ENCODE measurements at regions not wholly inside any gene's neighbourhood (a gene's known extent, or its start where the extent isn't known, plus 50 kb on each side); places are given as distances from the start of the nearest gene placed in this dataset.

GRCh38 chr18:68330658-68331057 lies 384.2 kb downstream of the TMX3 start:
- no peak for DNase-seq

- no peak for DNase-seq
These were observed 391.0 kb downstream of the TMX3 start for GRCh38 chr18:68323921-68324320.

DNA sequence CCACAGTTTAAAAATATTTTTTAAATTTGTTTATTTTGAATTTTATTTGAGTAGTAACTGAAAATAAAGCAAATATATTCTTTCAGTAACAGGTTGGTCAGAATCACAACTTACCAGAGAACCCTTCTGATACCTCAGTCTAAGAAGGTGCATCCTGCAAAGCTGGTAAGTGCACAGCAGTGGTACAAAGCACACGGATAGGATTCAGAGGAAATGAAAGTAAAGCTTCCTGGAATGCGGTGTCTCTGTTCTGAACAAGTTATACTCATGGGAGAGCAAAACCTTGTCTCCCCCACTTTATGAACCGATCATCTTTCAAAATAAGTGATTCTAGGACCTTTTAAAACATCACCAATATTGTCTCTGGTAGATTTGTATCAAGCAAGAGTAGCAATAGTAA lies 398.3 kb downstream of the TMX3 start:
- no peak for DNase-seq

DNA sequence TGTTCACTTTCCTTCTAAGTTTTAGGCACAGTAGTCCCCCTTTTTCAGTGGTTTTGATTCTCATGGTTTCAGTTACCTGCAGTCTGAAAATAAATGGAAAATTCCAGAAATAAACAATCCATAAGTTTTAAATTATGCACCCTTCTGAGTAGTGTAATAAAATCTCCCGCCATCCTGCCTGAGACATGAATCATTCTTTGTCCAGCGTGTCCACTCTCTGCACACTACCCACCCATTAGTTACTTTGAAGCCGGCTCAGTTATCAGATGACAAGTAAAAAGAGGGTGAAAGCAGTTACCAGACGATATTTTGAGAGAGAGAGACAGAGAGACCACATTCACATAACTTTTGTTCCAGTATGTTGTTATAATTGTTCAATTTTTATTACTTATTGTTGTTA lies 400.5 kb downstream of the TMX3 start:
- DNase-seq = no peak

DNA sequence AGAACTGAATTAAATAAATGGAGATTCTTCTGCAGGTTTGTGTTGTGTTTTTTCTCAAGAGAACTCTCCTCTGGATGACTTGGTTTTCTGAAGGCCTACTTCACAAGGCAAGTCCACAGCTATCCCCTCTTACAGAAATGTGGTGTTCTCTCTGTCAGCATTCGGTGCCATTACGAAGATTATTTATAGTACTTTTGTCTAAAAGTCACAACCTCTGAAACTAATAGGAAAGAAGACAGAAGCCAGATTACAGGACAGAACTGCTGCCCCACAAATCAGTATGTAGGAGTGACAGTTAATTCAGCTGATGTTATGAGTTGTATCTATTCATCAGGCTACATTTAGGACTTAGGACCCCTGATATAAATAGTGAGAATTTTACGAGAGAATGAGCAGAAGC lies 413.5 kb downstream of the TMX3 start:
- no peak for DNase-seq

GRCh38 chr18:68299906-68300305 lies 415.0 kb downstream of the TMX3 start:
- DNase-seq = no peak

GRCh38 chr18:68298330-68298729 lies 416.6 kb downstream of the TMX3 start:
- DNase-seq = no peak

- DNase-seq = no peak
These were observed 426.5 kb downstream of the TMX3 start for GRCh38 chr18:68288408-68288807.

- no peak for DNase-seq
These were observed 430.6 kb downstream of the TMX3 start for GRCh38 chr18:68284236-68284780.

DNA sequence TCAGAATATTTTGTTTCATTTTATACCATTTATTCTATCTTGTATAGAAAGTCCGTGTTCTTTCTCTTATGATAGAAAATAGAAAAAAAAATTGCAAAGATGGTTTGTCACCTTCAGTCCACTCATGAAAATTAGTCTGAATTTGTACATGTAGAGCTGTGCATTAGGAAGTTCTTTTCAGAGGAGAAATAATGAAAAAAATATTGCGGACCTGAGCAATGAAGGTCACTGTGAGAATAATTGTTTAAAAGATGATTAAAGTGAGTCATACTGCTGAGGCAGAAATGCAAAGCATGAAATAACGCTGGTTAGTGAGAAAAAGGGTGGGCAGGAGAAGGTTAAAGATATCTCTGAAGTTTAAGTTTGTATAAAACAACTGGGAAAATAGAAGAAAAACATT lies 431.1 kb downstream of the TMX3 start:
- DNase-seq = no peak

- DNase-seq = no peak
These were observed 432.7 kb downstream of the TMX3 start for GRCh38 chr18:68282232-68282631.

- no peak for DNase-seq
These were observed 439.3 kb downstream of the TMX3 start for GRCh38 chr18:68275616-68276015.

DNA sequence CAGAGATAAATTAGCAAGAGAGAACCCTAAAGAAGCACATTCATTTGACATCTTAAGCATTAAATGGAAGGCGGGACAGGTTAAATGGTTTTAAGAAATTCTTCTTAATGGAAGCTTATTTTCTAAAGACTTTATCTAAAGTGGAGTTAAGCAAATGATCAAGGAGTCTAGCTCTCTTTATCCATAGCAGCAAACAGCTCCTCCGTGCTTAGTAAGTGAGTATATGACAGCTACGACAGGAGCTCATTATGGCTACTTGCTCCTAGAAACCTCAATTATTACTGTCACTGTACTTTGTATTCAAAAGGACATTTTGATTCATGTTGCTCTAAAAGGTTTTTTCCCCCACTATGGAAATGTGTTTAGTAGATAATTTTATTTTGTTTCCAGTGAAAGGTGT lies 444.9 kb downstream of the TMX3 start:
- no peak for DNase-seq

DNA sequence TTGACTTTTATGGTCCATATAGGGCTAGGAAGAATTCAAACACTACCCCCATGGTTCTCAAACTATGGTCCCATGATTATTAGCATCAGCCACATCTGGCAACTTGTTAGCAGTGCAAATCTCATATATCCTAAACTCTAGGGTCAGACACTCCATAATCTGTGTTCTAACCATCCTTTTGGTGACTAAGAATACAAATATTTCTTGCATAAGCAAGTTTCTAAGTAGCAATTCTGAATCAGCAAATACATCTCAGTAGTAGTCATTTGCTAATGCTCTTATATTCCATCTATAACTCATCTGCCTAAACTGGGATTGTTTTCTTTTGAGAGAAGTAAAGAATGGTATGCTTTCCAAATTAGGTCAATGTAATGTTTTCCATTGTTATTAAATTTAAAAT lies 447.3 kb downstream of the TMX3 start:
- no peak for DNase-seq

GRCh38 chr18:68263481-68263880 lies 451.4 kb downstream of the TMX3 start:
- no peak for DNase-seq

GRCh38 chr18:68262690-68263294 lies 452.1 kb downstream of the TMX3 start:
- no peak for DNase-seq

DNA sequence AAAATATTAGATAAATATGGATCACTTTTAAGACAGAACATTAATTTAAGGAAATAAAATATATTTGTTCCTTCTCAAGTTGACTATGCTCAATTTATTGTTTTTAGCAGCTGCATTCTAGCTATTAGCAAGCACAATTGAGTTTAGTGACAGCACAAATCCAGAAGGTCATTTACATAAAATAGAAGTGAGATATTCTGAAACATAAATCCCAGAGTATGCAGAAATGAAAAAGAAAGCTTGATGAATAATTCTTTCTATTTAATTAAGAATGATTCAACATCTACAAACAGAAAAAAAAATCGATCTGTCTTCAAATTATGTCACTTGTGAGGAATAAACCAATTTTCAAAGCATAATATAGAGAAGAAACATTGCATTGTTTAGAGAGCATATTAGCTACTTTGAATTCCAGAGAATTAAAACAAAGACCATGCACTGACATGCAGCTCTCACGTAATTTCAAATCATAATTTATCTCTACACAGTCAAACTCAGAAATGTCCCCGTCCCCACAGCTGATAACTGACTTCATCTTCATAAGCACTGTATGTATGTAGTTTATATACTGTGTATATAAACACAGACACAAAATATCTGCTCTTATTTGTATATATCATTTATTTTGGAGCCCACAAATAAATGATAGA lies 458.4 kb downstream of the TMX3 start:
- no peak for DNase-seq

DNA sequence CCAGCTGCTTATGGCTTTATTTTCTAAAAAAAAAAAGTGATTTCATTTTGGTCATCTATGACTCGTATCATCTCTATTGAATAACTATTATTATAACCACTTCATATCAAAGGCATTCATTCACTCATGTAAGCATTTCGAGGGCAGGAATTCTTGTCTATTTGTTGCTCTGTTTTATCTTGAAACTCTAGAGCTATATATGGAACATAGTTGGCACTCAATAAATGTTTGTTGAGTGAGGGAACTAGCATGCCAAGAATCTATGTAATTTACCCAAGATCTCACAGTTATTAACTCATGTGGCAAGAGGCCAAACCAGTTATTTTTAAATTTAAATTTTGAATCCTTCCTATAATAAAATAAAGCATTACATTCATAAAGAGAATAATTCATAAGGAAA lies 470.1 kb downstream of the TMX3 start:
- no peak for DNase-seq

GRCh38 chr18:68241881-68242280 lies 473.0 kb downstream of the TMX3 start:
- no peak for DNase-seq

GRCh38 chr18:68234676-68235075 lies 480.2 kb downstream of the TMX3 start:
- DNase-seq = no peak

GRCh38 chr18:68234131-68234530 lies 480.8 kb downstream of the TMX3 start:
- DNase-seq = no peak

DNA sequence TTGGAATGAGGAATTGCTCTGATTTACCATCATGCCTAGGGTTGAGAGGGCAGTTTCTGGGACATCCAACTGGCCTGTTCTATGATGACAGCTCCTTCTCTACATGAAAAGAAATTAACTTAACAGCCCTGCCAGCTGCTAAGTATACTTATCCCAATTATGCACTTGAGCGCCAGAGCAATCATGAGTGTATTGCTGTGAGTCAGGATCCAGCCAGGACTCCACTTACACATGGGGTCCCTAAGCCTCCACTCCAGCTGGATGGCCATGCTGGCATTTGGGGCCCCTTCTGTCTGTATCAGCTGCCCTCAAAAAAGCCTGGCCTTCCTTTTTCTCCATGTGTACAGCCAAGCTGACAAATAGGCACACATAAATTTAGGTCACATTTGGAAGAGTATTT lies 481.9 kb downstream of the TMX3 start:
- no peak for DNase-seq

DNA sequence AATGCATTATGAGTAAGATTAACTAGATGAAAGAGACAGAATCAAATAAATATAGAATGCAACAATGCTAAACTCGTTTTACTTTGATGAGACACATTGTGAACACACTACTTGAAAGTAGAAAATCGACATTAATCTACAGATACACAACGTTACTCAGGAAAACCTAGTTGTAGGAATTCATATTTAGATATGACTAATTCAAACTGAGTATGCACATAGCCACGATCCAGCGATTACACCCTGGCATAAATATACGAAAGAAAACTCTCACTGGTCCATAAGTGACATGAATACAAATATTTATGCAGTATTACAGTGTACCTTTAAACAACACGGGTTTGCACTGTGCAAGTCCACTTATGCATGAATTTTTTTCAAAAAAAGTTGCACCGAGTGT lies 485.6 kb downstream of the TMX3 start:
- no peak for DNase-seq

DNA sequence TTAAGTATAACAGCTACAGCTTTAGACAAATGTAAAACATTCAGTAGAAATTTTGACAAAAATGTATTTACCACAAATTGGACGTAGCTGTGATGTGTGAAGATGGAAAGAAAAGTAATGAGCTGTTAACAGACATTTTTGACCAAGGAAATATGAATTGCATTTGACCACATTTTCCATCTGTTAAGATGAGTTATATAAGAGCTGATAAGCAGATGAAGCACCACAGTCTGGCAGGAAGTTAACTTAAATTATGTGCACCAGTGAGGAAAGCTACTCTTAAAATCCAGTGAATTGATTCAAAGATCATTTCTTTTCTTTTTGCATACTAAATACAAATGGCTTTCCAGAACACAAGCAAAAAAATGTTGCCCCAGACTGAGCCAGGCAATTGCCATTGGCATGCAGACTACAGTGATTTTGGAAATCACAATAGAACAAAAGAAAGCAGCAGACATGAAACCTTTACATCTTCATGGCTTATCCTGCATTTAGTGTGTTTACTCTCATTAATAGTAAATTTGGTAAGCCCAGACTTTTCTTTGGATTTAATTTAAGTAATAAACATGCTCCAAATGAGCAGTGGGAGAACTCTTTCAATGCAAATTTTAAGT lies 493.7 kb downstream of the TMX3 start:
- no peak for DNase-seq
